OCI-LY1 (cell line): ENCODE measurements at regions not wholly inside any gene's neighbourhood (a gene's known extent, or its start where the extent isn't known, plus 50 kb on each side); places are given as distances from the start of the nearest gene placed in this dataset.

Experiments
- EZH2 ChIP-seq: fragments of 200-600 bp; sonication (generic), shearing (Covaris generic); IDR thresholded peaks from 2 replicates; pipeline ENCODE4 v1.8.0; 2017; ENCODE audit warnings: borderline replicate concordance, mixed run types, mild to moderate bottlenecking, antibody characterized with exemption, low read length, moderate library complexity, mixed read lengths
- TF ChIP-seq, protein P1 (sequence below): fragments of 200-600 bp; sonication (generic), shearing (Covaris generic); IDR thresholded peaks from 2 replicates; pipeline ENCODE4 v1.5.1; 2017; ENCODE audit warnings: mild to moderate bottlenecking, antibody characterized with exemption, low read length, moderate library complexity, mixed read lengths

DNA sequence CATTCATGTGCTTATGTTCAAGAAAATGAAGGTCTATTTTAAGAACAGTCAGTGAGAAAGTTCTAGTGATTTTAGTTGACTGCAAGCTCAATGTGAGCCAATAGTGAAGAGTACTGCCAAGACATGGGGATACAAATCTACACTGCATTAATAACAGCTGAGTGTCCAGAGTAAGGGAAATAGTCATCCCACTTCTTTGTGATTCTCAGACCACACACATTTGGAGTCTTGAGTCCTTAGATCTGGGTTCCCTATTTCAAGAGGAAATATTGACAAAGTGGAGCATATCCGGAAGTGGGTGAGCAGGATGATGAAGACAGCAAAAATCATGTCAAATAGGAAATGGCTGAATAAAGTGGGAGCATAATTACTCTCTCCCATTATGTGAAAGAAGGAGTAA is 171.1 kb downstream of the LARP7 start:
- TF ChIP-seq, protein P1, sequence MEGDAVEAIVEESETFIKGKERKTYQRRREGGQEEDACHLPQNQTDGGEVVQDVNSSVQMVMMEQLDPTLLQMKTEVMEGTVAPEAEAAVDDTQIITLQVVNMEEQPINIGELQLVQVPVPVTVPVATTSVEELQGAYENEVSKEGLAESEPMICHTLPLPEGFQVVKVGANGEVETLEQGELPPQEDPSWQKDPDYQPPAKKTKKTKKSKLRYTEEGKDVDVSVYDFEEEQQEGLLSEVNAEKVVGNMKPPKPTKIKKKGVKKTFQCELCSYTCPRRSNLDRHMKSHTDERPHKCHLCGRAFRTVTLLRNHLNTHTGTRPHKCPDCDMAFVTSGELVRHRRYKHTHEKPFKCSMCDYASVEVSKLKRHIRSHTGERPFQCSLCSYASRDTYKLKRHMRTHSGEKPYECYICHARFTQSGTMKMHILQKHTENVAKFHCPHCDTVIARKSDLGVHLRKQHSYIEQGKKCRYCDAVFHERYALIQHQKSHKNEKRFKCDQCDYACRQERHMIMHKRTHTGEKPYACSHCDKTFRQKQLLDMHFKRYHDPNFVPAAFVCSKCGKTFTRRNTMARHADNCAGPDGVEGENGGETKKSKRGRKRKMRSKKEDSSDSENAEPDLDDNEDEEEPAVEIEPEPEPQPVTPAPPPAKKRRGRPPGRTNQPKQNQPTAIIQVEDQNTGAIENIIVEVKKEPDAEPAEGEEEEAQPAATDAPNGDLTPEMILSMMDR, result no peak
- TF ChIP-seq EZH2, result no peak
